Right renal pelvis (tissue), 4 donors: ENCODE measurements at regions not wholly inside any gene's neighbourhood (a gene's known extent, or its start where the extent isn't known, plus 50 kb on each side); places are given as distances from the start of the nearest gene placed in this dataset.
A peak's percentile ranks its signal among the peaks of the same experiment; 100 is the strongest.
"Not testable (repeated sequence)": the region's sequence is repeated elsewhere in the genome, so short reads cannot be mapped to it uniquely, and the experiment has no call there.

Source experiments
- DNase-seq, 4 donors: peaks; one replicate each; pipeline ENCODE4 v3.0.0-alpha.2; 2013; ENCODE audit warnings: low read depth in 4 of 4, low spot score in 3 of 4, missing footprints in 1 of 4

DNA sequence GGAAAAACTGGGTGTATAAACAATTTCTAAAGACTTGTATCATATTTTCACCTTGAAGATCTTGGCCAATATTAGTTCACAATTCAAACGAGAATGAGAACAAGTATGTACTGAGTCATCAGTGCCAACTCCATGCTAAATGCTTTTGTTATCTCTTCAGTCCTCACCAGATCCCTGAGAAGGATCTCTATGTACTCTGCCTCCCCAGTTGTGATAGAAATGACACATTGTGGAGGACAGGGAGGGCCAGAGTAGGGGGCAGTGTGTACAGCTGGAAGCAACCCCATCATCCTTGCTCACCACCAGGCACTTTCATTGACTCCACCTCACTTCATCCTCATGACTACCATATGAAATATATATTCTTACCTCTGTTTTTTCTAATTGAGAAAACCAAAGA is 353.7 kb upstream of the SOX2 start:
- no peak for DNase-seq

DNA sequence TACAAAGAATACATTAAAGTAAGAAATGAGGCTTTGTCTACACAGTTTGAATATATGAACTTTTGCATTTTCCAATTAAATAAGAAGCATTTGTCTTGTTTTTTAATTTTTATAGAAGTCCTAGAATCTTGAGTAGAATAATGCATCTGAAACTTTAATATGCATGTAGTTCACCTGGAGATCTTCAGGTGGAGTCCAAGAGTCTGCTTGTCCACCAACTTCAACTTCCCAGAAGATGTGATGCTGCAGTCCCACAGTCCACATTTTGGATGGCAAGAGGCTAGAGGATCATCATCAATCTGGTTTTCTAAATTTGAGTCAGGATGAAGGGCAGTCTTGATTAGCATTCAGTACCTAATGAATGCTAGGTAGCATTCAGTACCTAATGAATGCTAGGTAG is 357.6 kb upstream of the SOX2 start:
- no peak for DNase-seq

DNA sequence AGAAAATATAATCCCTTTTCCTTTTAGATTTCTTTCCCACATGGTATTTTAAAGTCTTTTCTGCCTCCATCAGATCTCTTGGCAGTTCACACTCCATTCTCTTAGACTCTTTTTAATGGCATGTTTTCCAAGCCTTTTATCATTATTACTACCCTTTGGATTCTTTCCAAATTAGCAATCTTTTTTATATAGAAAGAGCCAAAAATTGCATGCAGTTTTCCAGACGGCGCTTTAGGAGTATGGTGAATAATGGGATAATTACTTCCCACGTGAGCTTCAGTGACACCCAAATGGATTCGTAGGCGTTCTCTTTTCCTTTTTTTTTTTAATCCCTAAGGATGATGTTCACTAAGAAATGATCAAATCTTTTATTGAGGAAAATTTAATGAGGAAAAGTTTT is 354.8 kb upstream of the DNAJC19 start:
- DNase-seq: no peak

DNA sequence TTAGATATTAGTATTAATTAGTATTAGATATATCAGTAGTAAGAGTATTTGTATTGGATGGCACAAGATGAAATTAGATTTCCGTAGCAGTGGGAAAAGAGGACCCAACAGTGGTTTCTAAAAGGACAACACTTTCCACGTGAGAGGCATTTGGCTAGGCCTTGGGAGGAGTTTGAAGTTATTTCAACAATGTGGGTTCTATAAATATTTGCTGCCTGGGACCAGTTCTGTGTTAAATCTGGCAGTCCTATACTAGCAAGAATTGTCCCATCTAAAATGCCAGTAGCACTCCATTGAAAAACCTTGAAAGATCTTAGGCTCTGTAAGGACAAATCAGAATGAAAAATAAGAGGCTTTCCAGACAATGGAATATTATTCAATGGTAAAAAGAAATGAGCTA is 347.1 kb upstream of the DNAJC19 start:
- no peak for DNase-seq

DNA sequence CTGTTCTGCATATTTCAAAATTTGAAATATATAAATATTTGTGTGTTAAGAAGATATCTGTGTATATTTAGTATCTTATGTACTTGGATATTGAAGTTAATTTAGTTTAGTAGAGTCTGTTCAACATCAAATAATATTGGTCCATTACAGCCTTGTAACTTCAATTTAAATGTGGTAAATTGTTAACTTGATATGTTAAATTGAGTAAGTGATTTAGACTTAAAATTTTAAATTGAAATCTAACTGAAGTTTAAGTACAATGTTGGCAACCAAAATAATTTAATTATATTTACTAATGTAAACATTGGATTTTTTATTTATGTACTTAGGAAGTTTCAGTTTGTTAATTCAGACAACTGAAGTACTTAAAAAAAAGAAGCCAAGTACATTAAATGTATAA is 343.9 kb upstream of the DNAJC19 start:
- DNase-seq: no peak

DNA sequence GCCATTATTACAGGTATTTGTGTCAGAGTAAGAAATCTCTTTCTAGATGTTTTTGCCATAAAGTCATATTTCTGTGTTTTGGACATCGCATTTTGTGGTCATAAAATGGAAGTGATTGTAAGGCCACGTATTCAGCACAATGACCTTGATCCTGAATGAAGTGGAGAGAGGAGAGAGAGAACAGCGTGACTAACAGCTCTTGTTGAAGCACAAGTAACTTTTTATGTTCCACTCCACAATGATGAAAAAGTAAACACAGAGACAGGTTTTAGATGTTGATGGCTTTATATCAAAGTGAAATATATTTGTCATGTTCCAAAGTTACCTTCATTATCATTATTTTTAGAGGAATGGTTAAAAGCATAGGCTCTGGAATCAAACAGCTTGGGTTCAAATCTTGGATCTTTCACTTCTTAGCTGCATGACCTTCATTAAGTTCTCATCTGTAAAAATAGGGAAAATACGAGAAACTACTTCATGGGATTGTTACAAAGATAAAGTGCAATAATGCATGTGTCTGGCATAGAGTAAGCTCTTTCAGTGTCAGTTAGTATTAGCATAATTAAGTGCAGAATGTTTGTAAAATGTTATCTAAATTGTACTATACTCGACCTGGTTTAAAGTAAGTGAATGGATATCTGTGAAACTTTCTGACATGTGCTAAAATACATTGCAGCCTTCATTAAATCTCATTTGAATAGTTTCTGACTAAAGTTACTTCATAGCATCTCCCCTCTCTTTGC is 341.5 kb upstream of the DNAJC19 start:
- DNase-seq: no peak

DNA sequence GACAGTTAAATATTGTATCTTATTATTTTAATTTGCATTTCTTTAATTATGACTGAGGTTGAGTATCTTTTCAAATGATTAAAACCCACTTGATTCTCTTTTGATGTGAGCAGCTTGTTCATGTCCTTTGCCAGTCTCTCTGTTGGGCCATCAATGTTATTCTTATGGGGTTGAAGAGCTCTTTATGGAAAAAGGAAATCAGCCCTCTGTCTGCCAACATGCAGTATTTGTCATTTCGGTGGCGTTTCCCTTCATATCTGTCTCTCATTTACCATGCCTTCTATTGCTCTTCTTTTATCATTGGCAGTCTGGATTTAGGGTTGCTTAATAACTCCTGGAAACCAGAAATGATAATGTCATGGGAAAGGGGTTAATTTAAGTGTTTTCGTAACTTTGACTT is 340.7 kb upstream of the DNAJC19 start:
- DNase-seq: no peak

DNA sequence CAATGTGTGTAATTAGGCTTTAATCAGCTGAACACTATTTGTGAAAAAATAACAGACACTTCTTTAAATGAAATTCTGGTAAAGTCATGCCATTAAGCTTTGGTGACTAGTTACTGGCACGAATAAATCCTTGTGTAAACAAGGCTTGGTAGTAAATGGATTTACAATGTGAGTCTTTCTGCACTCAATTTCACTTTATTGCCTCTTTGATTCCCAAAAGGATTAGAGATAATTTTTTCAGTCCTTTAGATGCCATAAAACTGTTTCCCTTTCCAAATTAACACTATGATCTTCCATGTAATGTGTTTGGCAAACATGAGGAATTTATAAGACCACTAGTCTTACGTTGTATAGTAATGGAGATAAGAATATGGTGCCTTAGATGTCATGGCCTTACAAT is 339.5 kb upstream of the DNAJC19 start:
- no peak for DNase-seq

DNA sequence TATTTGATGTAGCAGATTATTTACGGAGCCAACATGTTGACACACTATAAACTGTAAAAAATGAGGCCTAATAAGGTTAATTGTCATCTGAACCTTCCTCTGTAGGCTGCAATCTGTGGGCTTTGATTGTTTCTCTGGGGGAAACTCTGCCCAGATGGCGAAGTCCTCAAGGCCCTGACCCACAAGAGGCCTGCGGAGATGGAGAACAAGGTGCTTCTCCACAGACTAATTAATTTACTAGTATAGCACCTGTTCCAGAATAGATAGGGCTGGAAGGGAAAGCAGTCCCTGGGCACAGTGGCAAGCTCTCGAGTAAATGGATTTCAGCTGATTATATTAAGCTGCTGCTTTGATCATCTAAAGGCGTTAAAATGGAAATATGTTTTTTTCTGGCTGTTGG is 338.8 kb upstream of the DNAJC19 start:
- no peak for DNase-seq

DNA sequence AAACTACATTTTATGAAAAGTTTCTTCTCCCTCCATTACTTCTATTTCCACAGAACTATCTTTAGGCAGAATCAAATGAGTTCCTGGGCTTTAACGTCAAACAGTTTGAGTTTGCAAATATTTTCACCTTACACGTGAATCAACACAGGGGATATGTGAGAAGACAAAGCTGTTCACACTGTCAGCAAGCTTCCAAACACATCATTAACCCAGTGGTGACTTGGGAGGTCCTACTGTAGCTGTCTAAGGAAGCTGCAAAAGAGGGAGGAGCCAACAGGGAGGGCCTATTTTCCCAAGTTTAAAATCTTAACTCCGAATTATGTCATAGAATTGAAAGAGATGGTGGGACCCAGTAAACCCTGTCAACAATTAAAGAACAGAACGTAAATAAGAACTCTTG is 337.8 kb upstream of the DNAJC19 start:
- no peak for DNase-seq

DNA sequence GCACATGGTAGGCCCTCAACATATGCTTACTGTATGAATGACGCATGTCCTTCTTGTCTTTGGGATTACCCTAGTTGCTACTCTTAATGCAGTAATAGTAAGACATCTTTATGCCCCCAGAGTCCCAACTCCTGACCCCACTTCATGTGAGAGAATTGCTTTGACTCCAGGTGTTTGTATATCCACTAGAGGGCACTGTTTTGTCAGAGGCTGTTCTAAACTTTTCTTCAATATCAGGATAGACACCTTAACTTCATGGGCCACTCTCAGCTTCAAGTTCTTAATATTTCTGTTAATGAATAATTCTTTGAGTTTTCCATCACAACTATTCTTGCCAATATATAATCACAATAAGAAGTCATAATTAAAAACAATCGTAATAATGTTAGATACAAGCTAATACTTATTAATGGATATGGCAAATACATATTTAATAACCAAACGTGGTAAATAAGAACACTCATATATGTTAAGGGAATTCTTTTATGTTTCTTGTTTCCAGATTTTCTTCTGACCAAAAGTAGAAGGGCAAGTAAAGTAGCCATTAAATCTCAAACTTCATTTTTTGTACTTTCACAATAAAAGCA is 337.2 kb upstream of the DNAJC19 start:
- peak in 1 of 4 donors; percentile 3 for DNase-seq

DNA sequence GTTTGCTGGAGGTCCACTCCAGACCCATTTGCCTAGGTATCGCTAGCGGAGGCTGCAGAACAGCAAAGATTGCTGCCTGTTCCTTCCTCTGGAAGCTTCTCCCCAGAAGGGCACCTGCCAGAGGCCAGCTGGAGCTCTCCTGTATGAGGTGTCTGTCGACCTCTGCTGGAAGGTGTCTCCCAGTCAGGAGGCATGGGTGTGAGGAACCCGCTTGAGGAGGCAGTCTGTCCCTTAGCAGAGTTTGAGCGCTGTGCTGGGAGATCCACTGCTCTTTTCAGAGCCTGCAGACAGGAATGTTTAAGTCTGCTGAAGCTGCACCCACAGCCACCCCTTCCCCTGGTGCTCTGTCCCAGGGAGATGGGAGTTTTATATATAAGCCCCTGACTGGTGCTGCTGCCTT is 335.0 kb upstream of the DNAJC19 start:
- not testable (repeated sequence) for DNase-seq

DNA sequence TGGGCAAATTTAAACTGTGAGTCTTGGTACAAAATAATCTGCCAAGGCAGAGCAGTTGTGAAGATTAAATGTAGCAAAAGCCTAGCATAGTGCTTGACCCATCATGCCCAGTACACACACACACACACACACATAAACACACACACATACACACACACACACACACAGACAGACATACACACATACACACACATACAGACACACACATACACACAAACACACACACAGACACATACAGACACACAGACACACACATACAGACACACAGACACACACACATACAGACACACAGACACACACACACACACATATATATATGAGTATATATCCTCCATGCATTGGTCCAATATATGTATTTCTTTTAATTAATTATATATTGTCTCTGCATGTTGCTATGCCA is 328.8 kb upstream of the DNAJC19 start:
- DNase-seq: no peak

DNA sequence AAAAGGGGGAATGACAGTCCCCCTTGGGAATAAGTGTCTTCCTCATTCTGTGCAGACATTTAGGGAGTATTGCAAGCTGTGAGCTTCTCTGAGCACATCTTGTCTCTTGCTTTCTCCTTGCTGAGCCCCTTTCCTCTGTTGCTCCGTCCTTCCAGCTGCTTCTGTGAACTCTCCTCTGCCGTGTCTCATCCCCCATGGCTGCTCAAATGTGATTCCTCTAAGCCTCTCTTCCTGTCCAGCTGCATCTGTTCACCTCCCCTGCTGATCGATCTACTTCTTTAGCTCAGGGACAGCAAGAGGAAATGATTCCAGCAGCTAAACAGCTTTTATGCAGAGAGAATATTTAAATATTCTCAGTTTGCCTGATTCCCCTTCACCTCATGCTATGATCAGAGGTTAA is 328.0 kb upstream of the DNAJC19 start:
- no peak for DNase-seq

DNA sequence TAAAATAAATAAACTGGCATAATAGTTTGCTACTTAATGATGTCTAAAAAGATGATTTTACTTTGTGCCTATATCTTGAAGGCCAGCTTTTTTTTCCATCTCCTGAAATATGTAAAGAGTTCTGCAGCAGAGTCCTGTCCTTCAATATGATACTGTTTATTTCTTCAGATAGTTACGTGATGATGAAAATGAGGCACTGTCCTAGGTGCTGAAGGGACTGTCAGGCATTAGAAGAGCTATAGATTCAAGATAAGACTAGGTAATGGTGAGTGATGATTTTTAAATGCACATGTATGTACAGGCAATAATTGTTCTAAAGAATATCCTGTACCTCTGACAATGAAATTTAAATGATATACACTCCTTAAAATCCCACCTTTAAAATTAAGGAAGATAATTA is 326.9 kb upstream of the DNAJC19 start:
- no peak for DNase-seq

DNA sequence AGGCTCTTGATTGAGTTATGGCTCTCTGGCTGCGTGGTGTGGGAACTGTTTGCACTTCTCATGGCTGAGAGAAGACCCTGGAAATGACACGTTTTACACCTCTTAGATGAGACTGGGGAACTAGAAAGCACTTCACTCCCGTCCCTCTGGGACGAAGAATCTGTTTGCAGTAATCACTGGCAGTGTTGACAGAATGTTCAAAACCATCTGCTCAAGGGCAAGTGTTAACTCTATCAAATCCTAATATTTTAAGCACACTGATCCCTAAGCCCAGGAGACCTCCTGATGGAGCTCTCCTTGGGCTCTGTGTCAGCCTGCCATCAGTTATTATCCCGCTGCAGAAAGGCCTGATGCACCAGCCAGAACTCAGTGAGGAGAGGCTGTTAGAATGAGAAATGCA is 323.8 kb upstream of the DNAJC19 start:
- no peak for DNase-seq

DNA sequence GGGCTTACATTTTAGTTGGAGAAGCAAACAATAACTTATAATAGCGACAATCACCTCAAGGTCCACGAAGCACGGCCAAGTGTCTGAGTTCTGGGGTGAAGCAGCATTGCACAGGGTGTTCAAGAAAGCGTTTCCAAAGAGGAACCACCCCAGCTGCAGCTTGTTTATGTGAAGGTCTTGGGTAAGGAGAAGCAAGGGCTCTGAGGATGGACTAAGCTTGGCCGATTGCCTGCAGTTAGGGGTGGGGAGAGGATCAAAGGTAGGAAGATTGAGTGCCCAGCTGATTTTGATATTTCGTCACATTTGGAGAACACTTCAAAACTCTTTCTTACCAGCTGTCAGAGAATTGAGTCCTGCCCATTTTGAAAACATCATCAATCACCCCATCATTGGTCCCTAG is 321.6 kb upstream of the DNAJC19 start:
- no peak for DNase-seq

DNA sequence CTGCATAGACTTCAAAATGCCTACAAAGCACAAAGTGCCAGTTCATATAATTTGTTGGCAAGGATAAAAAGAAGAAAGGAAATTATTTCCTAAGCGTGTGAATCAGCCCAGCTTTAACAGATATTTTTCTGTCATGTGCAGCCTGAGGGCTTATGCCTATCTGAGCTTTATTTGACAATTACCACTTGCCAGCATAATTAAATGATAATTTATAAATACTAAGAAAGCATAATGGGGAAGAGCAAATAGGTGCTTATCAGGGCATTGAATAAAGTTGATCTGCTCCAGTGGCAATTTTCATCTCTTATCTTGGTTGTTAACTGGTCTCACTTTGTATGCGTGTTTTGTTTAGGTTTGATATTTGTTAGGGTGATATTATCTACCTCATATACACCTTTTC is 313.4 kb upstream of the DNAJC19 start:
- no peak for DNase-seq

DNA sequence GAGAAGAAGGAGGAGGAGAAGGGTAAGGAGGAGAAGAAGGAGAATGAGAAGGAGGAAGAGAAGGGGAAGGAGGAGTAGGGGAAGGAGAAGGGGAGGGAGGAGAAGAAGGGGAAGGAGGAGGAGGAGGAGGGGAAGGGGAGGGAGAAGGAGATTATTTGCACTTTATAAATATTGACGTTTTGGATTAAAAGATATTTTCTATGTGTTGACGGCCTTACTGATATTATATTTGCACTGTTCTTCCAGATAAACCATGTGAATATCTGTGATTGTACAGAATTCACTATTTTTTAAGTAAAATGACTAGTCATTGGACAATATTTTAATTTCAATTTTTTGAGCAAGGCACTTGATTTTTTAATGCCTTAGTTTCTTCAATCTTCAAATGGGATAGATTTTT is 310.5 kb upstream of the DNAJC19 start:
- no peak for DNase-seq

DNA sequence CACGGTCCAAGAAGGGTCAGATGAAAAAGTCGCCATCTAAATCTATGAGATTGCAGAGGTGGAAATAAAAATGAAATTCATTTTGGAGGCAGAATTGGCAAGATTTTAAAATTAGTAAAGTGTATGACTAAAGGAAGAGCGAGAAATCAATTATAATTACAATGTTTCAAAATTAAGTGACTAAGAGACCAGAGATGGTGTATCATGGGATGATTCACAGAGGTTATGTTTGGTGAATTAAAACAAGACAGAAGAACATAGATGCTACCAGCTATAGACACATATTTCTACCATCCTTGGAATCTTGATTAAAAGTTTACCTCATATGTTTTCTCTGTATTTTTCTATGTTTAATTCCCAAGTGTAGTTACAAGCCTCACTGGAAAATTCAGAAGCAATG is 308.9 kb upstream of the DNAJC19 start:
- no peak for DNase-seq

DNA sequence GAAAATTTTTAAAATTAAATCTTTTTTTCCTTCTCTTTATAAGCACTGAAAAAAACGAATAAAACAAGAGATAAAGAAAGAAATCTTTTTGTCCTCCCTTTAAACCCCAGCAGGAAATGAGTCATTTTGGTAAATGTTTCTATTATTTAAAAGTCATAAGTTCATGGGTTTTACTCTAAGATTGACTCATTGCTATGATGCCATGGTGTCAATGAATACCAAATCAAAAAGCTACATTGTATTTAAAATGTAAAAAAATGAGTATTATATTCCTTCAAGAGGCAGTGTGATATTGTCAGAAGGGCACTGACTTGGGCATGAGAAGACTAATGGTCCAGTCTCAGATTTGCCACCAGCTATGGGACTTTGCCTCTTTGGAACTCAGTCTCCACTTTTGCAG is 303.4 kb upstream of the DNAJC19 start:
- DNase-seq: no peak

DNA sequence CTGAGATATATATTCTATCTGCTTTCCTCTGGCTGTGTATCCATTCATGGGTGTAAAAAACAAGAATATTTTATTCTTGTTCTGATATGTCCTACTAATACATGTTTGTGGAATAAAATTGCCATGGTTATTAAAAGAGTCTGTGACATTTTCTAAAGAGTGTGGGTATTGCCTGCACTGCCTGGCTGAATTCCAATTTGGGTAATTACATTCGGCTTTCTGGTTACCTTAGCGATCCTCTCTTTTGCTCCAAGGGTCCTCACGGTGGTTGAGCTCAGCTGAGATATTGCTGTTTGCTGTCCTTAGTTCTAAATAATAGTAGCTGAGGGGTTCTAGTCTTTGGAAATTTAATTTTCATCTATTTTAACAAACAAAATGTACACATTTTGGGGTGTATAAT is 301.4 kb upstream of the DNAJC19 start:
- DNase-seq: no peak

DNA sequence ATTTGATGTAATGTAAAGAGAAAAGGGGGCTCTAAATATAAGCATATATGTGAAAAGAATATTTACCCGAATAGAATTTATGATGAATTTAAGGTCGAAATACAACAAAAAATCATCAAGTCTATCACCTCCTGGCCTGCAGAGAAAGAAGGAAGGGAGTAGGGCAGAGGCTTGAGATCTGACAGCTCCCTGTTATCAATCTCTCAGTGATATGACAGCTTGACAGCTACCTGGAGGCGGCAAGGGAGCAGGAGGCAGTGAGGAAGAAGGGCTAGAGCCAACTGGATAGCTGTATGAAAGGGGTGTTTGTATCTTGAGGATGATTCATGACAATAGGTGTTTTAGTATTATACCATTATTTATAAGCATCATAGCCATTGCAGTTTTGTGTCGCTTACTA is 299.8 kb upstream of the DNAJC19 start:
- DNase-seq: no peak
